ACHN (cell line): ENCODE measurements at regions not wholly inside any gene's neighbourhood (a gene's known extent, or its start where the extent isn't known, plus 50 kb on each side); places are given as distances from the start of the nearest gene placed in this dataset.

Experiments
- DNase-seq: peaks from one replicate; pipeline ENCODE4 v3.0.0-alpha.2; 2015
- in situ Hi-C: cut with HindIII; loops from 2 replicates; pipeline ENCODE4 v1.10.0; 2017; ENCODE audit warnings: low sequenced_read_pairs, low pct_ligation_motif_present, low pct_unique_long_range_greater_than_20kb

- in situ Hi-C loops = no loop called here
These were observed 224.0 kb upstream of the RGMA start for GRCh38 chr15:93312891-93313486.

GRCh38 chr15:93311620-93312019 is 222.6 kb upstream of the RGMA start:
- in situ Hi-C loops = no loop called here

More at GRCh38 chr15:93312891-93313486, 224.0 kb upstream of the RGMA start:
- no peak for DNase-seq

GRCh38 chr15:93308026-93308690 is 219.1 kb upstream of the RGMA start:
- DNase-seq = no peak
- in situ Hi-C loops = no loop called here

More at GRCh38 chr15:93311620-93312019, 222.6 kb upstream of the RGMA start:
- DNase-seq = no peak

GRCh38 chr15:93307513-93307912 is 218.5 kb upstream of the RGMA start:
- in situ Hi-C loops = no loop called here

GRCh38 chr15:93305306-93305705 is 216.3 kb upstream of the RGMA start:
- no peak for DNase-seq
- in situ Hi-C loops = no loop called here

More at GRCh38 chr15:93307513-93307912, 218.5 kb upstream of the RGMA start:
- no peak for DNase-seq

GRCh38 chr15:93302080-93302765 is 213.2 kb upstream of the RGMA start:
- no peak for DNase-seq
- in situ Hi-C loops = no loop called here

GRCh38 chr15:93300796-93301195 is 211.8 kb upstream of the RGMA start:
- in situ Hi-C loops = no loop called here
- DNase-seq = no peak

- DNase-seq = no peak
- in situ Hi-C loops = no loop called here
These were observed 210.7 kb upstream of the RGMA start for GRCh38 chr15:93299675-93300074.

GRCh38 chr15:93298901-93299300 is 209.9 kb upstream of the RGMA start:
- no peak for DNase-seq
- in situ Hi-C loops = no loop called here

GRCh38 chr15:93296759-93297500 is 207.9 kb upstream of the RGMA start:
- in situ Hi-C loops = no loop called here

GRCh38 chr15:93294896-93295295 is 205.9 kb upstream of the RGMA start:
- in situ Hi-C loops = no loop called here
- no peak for DNase-seq

More at GRCh38 chr15:93296759-93297500, 207.9 kb upstream of the RGMA start:
- DNase-seq = no peak

- in situ Hi-C loops = no loop called here
- no peak for DNase-seq
These were observed 205.1 kb upstream of the RGMA start for GRCh38 chr15:93294066-93294465.

- DNase-seq = no peak
- in situ Hi-C loops = no loop called here
These were observed 202.4 kb upstream of the RGMA start for GRCh38 chr15:93291380-93291779.

- in situ Hi-C loops = no loop called here
- no peak for DNase-seq
These were observed 201.6 kb upstream of the RGMA start for GRCh38 chr15:93290618-93290946.

GRCh38 chr15:93289941-93290617 is 201.1 kb upstream of the RGMA start:
- in situ Hi-C loops = no loop called here
- DNase-seq = no peak

- DNase-seq = no peak
- in situ Hi-C loops = no loop called here
These were observed 199.8 kb upstream of the RGMA start for GRCh38 chr15:93288728-93289294.

GRCh38 chr15:93286446-93286845 is 197.4 kb upstream of the RGMA start:
- in situ Hi-C loops = no loop called here
- DNase-seq = no peak

GRCh38 chr15:93283854-93284253 is 194.8 kb upstream of the RGMA start:
- in situ Hi-C loops = no loop called here
- no peak for DNase-seq
